Colonic mucosa (tissue), 4 donors: ENCODE measurements at regions not wholly inside any gene's neighbourhood (a gene's known extent, or its start where the extent isn't known, plus 50 kb on each side); places are given as distances from the start of the nearest gene placed in this dataset.
"Not testable (repeated sequence)": the region's sequence is repeated elsewhere in the genome, so short reads cannot be mapped to it uniquely, and the experiment has no call there.

ENCODE experiments used
- DNase-seq: peaks from one replicate; pipeline ENCODE4 v3.0.0-alpha.2; 2020
- H3K27ac ChIP-seq: fragments of 200-600 bp; one replicate; pipeline ENCODE4 v1.8.0; 2021
- H3K27me3 ChIP-seq: fragments of 200-600 bp; one replicate; pipeline ENCODE4 v1.8.0; 2021
- H3K36me3 ChIP-seq: fragments of 200-600 bp; one replicate; pipeline ENCODE4 v1.8.0; 2021
- H3K4me1 ChIP-seq: fragments of 200-600 bp; one replicate; pipeline ENCODE4 v1.8.0; 2021; ENCODE audit warnings: mild to moderate bottlenecking
- H3K4me3 ChIP-seq: fragments of 200-600 bp; one replicate; pipeline ENCODE4 v1.8.0; 2021
- H3K9ac ChIP-seq, 2 donors: one replicate each; pipeline ENCODE4 v1.7.0; 2013; ENCODE audit warnings: control low read depth in 2 of 2, low read depth in 2 of 2, low read length in 2 of 2
- H3K9me3 ChIP-seq: fragments of 200-600 bp; one replicate; pipeline ENCODE4 v1.8.0; 2021
- intact Hi-C: fragments of 100-400 bp; cut with DNase I; formaldehyde crosslinking; loops from one replicate; pipeline ENCODE4 v1.14.1; 2022
- TF ChIP-seq, protein P1 (sequence below): fragments of 200-600 bp; IDR thresholded peaks from one replicate; pipeline ENCODE4 v1.8.0; 2022; ENCODE audit warnings: antibody characterized with exemption, mild to moderate bottlenecking
- donor health status: healthy.
- donor health status: DM: no; HTN: no; CAD: no.
- donor health status: DM: no; HTN: no; CAD: no.

- Histone ChIP-seq H3K4me1 (no peaks in the 10 kb centered on the region), H3K9me3 (no peaks in the 10 kb centered on the region), H3K27ac (no peak overlapping the region), H3K27me3 (no peaks in the 10 kb centered on the region), H3K36me3 (no peaks in the 10 kb centered on the region), H3K4me3 (no peak overlapping the region), H3K9ac (no peak overlapping the region)
- TF ChIP-seq, protein P1, sequence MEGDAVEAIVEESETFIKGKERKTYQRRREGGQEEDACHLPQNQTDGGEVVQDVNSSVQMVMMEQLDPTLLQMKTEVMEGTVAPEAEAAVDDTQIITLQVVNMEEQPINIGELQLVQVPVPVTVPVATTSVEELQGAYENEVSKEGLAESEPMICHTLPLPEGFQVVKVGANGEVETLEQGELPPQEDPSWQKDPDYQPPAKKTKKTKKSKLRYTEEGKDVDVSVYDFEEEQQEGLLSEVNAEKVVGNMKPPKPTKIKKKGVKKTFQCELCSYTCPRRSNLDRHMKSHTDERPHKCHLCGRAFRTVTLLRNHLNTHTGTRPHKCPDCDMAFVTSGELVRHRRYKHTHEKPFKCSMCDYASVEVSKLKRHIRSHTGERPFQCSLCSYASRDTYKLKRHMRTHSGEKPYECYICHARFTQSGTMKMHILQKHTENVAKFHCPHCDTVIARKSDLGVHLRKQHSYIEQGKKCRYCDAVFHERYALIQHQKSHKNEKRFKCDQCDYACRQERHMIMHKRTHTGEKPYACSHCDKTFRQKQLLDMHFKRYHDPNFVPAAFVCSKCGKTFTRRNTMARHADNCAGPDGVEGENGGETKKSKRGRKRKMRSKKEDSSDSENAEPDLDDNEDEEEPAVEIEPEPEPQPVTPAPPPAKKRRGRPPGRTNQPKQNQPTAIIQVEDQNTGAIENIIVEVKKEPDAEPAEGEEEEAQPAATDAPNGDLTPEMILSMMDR: no peak
- intact Hi-C loops: no loop called here
- DNase-seq: no peak
These were observed 147.4 kb downstream of the ZNF281 start for GRCh38 chr1:200262326-200262965.

- Histone ChIP-seq H3K27me3 (no peaks in the 10 kb centered on the region), H3K9ac (no peak overlapping the region), H3K9me3 (no peaks in the 10 kb centered on the region), H3K4me1 (no peaks in the 10 kb centered on the region), H3K27ac (no peak overlapping the region), H3K4me3 (no peak overlapping the region), H3K36me3 (no peaks in the 10 kb centered on the region)
- intact Hi-C loops: no loop called here
- no peak for DNase-seq
- TF ChIP-seq, protein P1: no peak
These were observed 149.1 kb downstream of the ZNF281 start for GRCh38 chr1:200260597-200261335.

DNA sequence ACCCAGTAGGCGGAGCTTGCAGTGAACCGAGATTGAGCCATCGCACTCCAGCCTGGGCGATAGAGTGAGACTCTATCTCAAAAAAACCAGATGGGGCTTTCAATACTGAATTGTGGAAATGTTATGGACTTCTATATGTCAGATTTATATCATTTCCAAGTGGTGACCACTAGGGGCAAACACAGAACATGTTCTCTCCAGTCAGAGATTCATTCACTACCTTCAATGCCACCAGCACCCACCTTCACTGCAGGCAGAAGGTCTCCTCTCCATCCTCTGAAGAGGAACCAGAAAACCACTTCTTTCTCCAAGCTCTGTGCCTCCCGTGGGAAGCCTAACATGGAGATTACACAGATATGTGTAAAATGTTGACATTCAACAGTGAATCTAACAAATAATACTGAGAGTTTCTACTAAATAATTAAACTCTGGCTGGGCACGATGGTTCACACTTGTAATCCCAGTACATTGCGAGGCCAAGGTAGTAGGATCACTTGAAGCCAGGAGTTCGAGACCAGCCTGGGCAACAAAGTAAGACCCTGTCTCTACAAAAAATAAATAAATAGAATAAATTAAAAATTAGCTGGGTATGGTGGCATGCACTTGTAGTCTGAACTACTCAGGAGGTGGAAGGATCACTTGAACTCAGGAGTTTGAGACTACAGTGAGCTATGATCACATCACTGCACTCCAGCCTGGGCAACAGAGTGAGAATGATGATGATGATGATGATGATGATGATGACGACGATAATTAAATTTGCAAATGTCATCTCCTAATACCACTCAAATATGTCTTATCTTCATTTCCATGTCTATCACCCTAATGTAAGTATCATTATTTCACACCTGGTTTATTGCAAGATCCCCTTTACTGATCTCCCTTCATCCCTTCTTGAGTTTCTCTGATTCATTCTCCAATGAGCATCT is 151.1 kb downstream of the ZNF281 start:
- intact Hi-C loops: no loop called here

GRCh38 chr1:200257235-200257634 is 152.6 kb downstream of the ZNF281 start:
- Histone ChIP-seq H3K4me1 (no peaks in the 10 kb centered on the region), H3K27me3 (no peaks in the 10 kb centered on the region), H3K9me3 (no peaks in the 10 kb centered on the region), H3K4me3 (no peak overlapping the region), H3K9ac (no peak overlapping the region), H3K36me3 (no peaks in the 10 kb centered on the region), H3K27ac (no peak overlapping the region)
- TF ChIP-seq, protein P1: no peak
- intact Hi-C loops: no loop called here
- no peak for DNase-seq

More for the DNA sequence above, 151.1 kb downstream of the ZNF281 start:
- no peak overlapping the region for H3K27ac ChIP-seq
- no peaks in the 10 kb centered on the region for H3K36me3 ChIP-seq
- DNase-seq: no peak
- no peaks in the 10 kb centered on the region for H3K4me1 ChIP-seq
- H3K9ac ChIP-seq: no peak overlapping the region
- TF ChIP-seq, protein P1: peak; percentile 34
- H3K27me3 ChIP-seq: no peaks in the 10 kb centered on the region
- no peak overlapping the region for H3K4me3 ChIP-seq
- H3K9me3 ChIP-seq: no peaks in the 10 kb centered on the region

GRCh38 chr1:200254602-200255001 is 155.2 kb downstream of the ZNF281 start:
- H3K27me3 ChIP-seq, H3K36me3 ChIP-seq, H3K4me1 ChIP-seq, H3K9ac ChIP-seq, DNase-seq, intact Hi-C loops, H3K27ac ChIP-seq, H3K9me3 ChIP-seq, H3K4me3 ChIP-seq: not testable (repeated sequence)
